ENCODE measurements at regions not wholly inside any gene's neighbourhood (a gene's known extent, or its start where the extent isn't known, plus 50 kb on each side); places are given as distances from the start of the nearest gene placed in this dataset.

DNA sequence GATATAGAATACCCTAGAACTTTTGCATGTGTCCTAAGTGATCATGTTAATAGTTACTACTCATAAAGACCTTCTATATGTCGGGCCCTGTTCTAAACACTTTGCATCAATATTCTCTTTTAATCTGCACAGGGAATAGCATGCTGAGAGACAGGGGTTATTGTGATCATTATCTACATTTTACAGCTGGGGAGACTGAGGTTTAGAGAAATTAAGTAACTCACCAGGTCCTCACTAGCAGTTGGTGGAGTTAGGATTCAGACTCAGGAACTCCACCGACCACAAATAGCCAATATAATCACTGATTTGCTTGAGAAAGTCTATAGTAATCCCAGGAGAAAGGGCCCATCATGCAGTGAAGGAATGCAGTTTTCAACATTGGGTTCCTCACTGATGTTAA lies 111.2 kb upstream of the ADO start:
- TF ChIP-seq, protein P1, sequence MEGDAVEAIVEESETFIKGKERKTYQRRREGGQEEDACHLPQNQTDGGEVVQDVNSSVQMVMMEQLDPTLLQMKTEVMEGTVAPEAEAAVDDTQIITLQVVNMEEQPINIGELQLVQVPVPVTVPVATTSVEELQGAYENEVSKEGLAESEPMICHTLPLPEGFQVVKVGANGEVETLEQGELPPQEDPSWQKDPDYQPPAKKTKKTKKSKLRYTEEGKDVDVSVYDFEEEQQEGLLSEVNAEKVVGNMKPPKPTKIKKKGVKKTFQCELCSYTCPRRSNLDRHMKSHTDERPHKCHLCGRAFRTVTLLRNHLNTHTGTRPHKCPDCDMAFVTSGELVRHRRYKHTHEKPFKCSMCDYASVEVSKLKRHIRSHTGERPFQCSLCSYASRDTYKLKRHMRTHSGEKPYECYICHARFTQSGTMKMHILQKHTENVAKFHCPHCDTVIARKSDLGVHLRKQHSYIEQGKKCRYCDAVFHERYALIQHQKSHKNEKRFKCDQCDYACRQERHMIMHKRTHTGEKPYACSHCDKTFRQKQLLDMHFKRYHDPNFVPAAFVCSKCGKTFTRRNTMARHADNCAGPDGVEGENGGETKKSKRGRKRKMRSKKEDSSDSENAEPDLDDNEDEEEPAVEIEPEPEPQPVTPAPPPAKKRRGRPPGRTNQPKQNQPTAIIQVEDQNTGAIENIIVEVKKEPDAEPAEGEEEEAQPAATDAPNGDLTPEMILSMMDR (conservative IDR thresholded peaks at IDR 0.05; ENCODE audit: low read depth in 2 of 2): no peak
- TF ChIP-seq CREB1 (CRISPR knock-in tag; IDR thresholded peaks at IDR 0.05; ENCODE audit: low read depth) (no peak), POLR2AphosphoS5 (IDR thresholded peaks at IDR 0.05; ENCODE audit: low read depth) (no peak), EZH2 (IDR thresholded peaks at IDR 0.05; ENCODE audit: low read depth, unreplicated experiment) (no peak), JUNB (IDR thresholded peaks at IDR 0.05; ENCODE audit: unreplicated experiment) (no peak), EZH2phosphoT487 (IDR thresholded peaks at IDR 0.05; ENCODE audit: unreplicated experiment) (no peak), ZNF331 (CRISPR knock-in tag; IDR thresholded peaks at IDR 0.05; ENCODE audit: low read depth) (no peak)
- TF ChIP-seq, protein P2, sequence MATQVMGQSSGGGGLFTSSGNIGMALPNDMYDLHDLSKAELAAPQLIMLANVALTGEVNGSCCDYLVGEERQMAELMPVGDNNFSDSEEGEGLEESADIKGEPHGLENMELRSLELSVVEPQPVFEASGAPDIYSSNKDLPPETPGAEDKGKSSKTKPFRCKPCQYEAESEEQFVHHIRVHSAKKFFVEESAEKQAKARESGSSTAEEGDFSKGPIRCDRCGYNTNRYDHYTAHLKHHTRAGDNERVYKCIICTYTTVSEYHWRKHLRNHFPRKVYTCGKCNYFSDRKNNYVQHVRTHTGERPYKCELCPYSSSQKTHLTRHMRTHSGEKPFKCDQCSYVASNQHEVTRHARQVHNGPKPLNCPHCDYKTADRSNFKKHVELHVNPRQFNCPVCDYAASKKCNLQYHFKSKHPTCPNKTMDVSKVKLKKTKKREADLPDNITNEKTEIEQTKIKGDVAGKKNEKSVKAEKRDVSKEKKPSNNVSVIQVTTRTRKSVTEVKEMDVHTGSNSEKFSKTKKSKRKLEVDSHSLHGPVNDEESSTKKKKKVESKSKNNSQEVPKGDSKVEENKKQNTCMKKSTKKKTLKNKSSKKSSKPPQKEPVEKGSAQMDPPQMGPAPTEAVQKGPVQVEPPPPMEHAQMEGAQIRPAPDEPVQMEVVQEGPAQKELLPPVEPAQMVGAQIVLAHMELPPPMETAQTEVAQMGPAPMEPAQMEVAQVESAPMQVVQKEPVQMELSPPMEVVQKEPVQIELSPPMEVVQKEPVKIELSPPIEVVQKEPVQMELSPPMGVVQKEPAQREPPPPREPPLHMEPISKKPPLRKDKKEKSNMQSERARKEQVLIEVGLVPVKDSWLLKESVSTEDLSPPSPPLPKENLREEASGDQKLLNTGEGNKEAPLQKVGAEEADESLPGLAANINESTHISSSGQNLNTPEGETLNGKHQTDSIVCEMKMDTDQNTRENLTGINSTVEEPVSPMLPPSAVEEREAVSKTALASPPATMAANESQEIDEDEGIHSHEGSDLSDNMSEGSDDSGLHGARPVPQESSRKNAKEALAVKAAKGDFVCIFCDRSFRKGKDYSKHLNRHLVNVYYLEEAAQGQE (IDR thresholded peaks at IDR 0.05; ENCODE audit: unreplicated experiment): no peak
- TF ChIP-seq, protein P3, sequence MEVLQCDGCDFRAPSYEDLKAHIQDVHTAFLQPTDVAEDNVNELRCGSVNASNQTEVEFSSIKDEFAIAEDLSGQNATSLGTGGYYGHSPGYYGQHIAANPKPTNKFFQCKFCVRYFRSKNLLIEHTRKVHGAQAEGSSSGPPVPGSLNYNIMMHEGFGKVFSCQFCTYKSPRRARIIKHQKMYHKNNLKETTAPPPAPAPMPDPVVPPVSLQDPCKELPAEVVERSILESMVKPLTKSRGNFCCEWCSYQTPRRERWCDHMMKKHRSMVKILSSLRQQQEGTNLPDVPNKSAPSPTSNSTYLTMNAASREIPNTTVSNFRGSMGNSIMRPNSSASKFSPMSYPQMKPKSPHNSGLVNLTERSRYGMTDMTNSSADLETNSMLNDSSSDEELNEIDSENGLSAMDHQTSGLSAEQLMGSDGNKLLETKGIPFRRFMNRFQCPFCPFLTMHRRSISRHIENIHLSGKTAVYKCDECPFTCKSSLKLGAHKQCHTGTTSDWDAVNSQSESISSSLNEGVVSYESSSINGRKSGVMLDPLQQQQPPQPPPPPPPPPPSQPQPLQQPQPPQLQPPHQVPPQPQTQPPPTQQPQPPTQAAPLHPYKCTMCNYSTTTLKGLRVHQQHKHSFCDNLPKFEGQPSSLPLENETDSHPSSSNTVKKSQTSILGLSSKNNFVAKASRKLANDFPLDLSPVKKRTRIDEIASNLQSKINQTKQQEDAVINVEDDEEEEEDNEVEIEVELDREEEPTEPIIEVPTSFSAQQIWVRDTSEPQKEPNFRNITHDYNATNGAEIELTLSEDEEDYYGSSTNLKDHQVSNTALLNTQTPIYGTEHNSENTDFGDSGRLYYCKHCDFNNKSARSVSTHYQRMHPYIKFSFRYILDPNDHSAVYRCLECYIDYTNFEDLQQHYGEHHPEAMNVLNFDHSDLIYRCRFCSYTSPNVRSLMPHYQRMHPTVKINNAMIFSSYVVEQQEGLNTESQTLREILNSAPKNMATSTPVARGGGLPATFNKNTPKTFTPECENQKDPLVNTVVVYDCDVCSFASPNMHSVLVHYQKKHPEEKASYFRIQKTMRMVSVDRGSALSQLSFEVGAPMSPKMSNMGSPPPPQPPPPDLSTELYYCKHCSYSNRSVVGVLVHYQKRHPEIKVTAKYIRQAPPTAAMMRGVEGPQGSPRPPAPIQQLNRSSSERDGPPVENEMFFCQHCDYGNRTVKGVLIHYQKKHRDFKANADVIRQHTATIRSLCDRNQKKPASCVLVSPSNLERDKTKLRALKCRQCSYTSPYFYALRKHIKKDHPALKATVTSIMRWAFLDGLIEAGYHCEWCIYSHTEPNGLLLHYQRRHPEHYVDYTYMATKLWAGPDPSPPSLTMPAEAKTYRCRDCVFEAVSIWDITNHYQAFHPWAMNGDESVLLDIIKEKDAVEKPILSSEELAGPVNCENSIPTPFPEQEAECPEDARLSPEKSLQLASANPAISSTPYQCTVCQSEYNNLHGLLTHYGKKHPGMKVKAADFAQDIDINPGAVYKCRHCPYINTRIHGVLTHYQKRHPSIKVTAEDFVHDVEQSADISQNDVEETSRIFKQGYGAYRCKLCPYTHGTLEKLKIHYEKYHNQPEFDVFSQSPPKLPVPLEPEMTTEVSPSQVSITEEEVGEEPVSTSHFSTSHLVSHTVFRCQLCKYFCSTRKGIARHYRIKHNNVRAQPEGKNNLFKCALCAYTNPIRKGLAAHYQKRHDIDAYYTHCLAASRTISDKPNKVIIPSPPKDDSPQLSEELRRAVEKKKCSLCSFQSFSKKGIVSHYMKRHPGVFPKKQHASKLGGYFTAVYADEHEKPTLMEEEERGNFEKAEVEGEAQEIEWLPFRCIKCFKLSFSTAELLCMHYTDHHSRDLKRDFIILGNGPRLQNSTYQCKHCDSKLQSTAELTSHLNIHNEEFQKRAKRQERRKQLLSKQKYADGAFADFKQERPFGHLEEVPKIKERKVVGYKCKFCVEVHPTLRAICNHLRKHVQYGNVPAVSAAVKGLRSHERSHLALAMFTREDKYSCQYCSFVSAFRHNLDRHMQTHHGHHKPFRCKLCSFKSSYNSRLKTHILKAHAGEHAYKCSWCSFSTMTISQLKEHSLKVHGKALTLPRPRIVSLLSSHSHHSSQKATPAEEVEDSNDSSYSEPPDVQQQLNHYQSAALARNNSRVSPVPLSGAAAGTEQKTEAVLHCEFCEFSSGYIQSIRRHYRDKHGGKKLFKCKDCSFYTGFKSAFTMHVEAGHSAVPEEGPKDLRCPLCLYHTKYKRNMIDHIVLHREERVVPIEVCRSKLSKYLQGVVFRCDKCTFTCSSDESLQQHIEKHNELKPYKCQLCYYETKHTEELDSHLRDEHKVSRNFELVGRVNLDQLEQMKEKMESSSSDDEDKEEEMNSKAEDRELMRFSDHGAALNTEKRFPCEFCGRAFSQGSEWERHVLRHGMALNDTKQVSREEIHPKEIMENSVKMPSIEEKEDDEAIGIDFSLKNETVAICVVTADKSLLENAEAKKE (CRISPR knock-in tag; IDR thresholded peaks at IDR 0.05): no peak
